ENCODE measurements at regions not wholly inside any gene's neighbourhood (a gene's known extent, or its start where the extent isn't known, plus 50 kb on each side); places are given as distances from the start of the nearest gene placed in this dataset.

- TF ChIP-seq, protein P1, sequence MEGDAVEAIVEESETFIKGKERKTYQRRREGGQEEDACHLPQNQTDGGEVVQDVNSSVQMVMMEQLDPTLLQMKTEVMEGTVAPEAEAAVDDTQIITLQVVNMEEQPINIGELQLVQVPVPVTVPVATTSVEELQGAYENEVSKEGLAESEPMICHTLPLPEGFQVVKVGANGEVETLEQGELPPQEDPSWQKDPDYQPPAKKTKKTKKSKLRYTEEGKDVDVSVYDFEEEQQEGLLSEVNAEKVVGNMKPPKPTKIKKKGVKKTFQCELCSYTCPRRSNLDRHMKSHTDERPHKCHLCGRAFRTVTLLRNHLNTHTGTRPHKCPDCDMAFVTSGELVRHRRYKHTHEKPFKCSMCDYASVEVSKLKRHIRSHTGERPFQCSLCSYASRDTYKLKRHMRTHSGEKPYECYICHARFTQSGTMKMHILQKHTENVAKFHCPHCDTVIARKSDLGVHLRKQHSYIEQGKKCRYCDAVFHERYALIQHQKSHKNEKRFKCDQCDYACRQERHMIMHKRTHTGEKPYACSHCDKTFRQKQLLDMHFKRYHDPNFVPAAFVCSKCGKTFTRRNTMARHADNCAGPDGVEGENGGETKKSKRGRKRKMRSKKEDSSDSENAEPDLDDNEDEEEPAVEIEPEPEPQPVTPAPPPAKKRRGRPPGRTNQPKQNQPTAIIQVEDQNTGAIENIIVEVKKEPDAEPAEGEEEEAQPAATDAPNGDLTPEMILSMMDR (IDR thresholded peaks at IDR 0.05) = no peak
- TF ChIP-seq POLR2A (IDR thresholded peaks at IDR 0.05) (no peak), POLR2AphosphoS5 (IDR thresholded peaks at IDR 0.05) (no peak)
Measured at GRCh38 chr18:38545071-38545470, 979.5 kb upstream of the CELF4 start.
